GDM1 (cell line): ENCODE measurements at regions not wholly inside any gene's neighbourhood (a gene's known extent, or its start where the extent isn't known, plus 50 kb on each side); places are given as distances from the start of the nearest gene placed in this dataset.
"Not testable (repeated sequence)": the region's sequence is repeated elsewhere in the genome, so short reads cannot be mapped to it uniquely, and the experiment has no call there.

Source experiments
- DNase-seq: peaks from one replicate; lab custom pipeline; 2025; lab: John Stamatoyannopoulos, UW

DNA sequence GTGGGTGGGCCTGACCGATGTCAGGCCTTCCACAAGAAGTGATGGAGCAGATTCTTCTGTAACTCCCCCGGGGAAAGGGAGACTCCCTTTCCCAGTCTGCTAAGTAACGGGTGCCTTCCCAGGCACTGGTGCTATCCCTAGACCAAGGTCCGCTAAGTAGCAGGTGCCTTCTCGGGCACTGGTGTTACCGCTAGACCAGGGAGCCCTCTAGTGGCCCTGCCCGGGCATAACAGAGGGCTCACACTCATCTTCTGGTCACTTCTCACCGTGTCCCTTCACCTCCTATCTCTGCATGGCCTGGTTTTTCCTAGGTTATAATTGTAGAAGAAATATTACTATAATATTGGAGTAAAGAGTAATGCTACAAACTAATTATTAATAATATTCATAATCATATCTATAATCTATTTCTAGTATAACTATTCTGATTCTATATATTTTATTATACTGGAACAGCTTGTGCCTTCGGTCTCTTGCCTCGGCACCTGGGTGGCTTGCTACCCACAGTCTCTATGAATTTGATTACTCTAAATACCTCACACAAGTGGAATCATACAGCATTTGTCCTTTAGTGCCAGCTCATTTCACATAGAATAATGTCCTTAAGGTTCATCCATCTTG is 1378.7 kb downstream of the XPNPEP1 start:
- DNase-seq: peak; percentile 11

DNA sequence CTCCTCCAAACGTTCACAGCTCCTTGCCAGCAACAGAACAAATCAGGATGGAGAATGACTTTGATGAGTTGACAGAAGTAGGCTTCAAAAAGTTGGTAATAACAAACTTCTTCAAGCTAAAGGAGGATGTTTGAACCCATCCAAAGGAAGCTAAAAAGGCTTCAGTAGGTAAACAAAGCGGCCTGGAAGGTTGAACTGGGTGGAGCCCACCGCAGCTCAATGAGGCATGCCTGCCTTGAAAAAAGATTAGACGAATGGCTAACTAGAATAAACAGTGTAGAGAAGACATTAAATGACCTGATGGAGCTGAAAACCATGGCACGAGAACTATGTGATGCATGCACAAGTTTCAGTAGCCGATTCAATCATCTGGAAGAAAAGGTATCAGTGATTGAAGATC is 1369.0 kb upstream of the SORCS1 start:
- not testable (repeated sequence) for DNase-seq

DNA sequence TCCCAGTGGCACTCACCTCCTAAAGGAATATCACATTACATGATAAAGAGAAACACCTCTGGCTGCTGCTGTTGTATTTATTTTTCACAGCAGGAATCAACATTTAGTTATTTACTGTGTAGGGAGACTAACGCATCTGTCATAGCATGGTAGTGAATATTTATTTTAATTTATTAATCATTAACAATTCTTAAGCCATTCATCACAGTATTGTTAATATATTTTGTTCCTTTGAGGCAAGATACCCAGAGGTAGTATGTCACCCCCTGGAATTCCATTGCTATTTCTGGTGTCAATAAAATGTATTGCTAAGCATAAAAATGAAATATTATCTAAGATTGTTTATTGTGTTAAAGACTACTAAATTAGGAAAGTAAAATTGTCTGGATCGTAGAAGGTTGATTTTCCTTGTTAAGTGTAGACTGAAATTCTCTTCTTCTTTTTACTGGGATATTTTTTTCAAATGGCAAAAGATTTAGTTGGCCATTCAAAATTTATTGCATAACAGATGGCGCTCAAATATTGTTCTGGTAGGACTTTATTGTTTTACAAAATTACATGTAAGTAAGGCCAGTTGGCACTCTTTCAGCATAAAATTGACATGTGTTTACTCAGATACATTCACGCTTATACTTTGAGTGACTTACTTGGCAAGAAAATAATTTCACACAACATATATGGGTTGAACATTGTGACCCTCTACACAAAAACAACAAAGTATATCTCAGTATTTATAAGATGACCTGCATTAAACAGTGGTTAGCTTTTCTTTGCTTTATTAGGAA is 1358.7 kb upstream of the SORCS1 start:
- no peak for DNase-seq

DNA sequence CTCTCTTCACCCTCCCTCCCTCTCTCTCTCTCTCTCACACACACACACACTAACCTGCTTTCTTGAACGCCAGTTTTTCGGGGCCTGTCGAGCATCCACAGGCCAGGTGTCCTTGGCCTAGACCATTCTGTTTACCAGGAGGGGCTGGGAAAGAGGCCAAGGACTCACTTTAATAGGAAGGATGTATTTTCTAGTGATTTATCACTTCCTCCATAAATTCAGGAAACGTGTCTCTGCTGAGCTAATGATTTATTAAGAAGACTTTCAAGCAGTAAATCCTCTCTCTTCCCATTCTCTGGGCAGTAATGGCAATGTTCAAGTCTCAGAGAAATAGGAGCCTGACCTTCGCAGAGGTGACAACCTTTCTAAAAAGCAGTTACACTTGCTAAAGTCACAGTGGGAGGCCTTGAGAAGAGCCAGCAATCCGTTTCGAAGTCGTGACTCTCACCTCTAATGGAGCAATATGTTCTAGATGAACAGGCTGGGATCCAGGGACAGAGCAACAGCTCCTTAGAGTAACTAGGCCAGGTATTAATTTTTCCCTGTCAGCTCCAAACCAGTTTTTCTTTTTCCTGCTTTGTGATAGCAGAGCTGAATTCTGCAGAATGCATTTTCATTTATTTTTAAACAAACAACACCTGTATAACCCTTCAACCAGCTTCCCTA is 1357.5 kb upstream of the SORCS1 start:
- no peak for DNase-seq

DNA sequence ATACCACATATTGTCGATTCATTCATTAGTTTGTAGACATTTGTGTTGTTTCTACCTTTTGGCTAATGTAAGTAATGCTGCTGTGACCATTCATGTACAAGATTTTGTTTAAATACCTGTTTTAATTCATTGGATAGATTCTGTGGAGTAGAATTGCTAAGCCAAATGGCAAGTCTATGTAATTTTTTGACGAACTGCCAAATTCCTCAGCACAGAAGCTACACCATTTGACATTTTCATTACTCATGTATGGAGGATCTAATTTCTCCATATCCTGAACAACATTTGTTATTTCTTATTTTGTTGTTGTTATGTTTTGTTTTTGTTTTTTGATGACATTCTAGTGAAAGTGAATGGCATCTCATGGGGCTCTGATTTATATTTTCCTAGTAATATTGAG is 1351.3 kb upstream of the SORCS1 start:
- DNase-seq: no peak

DNA sequence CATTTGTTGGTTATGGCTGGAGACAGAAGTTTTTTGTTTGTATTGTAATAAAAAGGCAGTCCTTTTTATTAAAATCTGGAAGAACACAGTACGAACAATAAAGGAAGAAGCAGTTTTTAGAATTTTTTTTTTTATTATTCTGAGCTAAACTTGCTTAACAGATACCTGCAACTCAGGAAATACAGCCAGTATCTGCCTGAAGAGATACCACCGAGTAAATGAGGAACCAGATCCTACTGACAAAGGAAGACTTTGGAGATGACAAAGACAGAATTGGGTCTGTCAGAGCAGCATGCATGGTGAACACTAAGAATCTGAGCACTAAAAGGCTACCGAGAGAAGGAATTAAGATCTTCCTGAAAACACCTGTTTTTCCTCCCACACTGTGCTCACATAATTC is 1335.9 kb upstream of the SORCS1 start:
- DNase-seq: no peak

DNA sequence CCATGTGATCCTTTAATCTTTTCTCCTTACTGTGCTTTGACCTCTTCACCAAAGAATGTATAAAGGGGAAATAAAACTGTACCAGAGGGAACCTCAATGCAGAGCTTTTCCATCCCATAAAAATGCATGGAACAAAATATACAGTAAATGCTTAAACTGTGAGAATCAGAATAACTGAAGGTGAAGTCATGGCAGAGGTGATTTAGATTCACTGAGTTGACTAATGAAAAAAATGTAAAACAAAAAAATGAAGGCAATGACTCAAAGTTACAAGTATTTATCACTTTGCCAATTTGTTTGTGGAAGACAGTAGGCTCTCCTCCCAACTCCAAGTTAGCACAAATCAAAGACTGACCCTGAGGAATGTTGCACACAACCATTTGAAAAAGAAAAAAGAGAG is 1331.6 kb upstream of the SORCS1 start:
- DNase-seq: no peak

DNA sequence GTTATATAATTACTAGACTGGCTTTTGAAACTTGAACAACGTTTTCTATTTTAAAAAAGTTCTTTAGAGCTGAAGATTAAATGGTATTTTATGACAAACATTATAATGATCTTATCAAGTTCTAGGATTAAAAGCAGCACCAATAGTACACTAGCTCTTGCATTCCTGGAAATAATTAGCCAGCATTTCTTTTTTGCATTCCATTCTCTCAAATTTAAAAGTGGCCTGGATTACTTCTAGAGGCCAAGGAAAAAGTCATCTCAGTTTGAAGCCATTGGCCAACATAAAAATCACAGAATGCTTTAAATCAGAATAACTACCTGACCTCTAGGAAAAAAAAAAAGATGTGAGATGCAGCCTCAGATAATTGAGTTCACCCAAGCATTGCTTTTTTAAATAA is 1326.4 kb upstream of the SORCS1 start:
- DNase-seq: no peak

DNA sequence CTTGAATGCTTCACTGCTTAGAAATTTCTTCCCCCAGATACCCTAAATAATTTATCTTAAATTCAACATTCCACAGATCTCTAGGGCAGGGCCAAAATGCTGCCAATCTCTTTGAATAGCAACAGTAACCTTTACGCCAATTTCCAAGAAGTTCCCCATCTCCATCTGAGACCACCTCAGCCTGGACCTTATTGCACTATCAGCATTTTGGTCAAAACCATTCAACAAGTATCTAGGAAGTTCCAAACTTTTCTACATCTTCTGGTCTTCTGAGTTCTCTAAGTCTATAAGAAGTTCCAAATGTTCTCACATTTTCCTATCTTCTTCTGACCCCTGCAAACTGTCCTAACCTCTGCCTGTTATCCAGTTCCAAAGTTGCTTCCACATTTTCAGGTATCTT is 1306.9 kb upstream of the SORCS1 start:
- no peak for DNase-seq

DNA sequence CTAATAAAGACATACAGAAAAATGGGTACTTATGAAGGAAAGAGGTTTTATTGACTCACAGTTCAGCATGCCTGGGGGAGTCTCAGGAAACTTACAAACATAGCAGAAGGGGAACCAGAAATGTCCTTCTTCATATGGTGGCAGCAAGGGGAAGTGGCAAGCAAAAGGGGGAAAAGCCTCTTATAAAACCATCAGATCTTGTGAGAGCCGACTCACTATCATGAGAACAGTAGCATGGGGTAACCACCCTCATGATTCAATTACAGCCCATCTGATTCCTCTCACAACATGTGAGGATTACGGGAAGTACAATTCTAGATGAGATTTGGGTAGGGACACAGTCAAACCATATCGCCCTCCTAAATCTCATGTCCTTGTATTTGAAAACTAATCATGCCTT is 1305.4 kb upstream of the SORCS1 start:
- no peak for DNase-seq

DNA sequence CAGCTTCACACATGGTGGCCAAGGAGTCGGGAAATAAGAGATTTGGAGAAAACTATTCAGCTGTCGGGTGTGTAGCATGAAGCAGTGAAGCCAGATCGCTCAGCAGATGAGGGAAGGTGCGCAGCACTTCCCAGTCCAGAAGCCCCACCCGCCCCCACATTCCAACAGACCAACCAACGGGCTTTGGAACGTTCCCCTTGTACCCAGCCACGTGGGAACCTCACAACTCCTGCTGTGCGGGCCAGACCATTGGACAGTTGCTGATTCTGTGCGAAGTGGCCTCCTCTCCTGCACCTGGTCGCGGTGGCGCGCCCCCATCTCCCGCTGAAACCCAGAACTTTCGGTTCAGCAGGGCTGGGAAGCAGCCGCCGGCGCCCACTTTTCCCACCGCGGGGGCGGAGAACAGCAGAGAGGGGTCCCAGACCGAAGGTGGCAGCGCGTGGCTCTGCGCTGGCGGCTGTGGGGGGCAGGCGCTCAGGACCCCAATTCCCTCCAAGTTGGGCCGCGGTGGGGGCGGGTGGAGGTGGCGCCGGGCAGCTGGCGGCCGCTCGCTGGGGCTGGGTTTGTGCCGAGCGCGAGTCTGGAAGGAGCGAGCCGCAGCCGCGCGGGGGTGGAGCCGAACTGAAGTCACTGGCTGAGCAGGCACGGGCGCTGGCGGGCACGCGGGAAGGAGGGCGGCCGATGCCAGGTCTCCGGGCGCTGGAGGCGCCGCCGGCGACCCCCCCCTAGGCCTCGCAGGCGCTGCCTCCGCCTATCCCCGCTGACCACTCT is 1301.5 kb upstream of the SORCS1 start:
- no peak for DNase-seq

DNA sequence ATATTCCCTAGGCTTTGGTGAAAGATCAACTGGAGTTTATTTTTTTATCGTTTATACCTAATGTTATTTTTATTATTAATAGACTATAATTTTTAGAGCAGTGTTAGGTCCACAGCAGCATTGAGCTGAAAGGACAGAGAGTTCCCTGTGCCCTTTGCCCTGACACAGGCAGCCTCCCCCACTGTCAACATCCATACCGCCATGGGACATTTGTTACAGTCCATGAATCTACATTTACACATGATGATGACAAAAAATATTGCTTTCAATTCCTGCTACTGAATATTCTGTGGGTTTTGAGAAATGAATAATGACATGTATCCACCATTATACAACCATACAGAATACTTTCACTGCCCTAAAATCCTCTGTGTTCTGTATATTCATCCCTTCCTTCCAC is 1297.5 kb upstream of the SORCS1 start:
- no peak for DNase-seq

DNA sequence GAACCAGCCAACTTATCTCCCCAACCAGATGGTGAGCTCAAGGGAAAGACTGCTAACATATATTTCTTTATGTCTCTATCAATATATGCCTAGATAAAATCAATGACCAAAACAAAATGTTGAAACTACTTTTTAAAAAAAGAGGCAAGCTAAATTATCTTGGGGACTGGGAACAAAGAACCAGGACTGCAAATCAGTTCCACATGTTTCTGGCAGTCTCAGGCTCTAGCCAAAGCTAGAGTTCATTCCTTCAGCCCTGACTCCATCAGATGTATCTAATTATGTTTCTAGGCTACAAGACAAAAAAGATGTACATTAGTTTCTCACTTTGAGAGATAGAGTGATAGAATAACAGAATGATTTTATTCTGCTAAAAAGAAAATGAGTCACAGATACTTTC is 1290.3 kb upstream of the SORCS1 start:
- DNase-seq: no peak

DNA sequence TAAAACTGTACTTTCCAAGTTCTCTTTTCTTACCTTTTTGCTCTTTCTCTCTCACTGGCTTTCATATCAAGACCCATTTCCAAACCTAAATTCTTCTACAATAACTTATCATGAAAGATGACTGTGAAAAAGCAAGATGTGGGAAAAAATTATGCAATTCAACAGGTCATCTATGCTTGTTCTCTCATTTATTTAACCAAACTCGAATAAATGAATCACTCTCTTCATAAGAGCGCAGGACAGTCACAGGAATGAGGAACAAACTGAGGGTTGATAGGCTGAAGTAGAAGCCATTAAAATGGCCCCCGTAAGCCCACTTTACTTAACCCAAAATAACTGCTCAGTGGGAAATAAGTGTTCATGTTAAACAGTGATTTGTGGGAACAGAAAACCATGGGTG is 1289.7 kb upstream of the SORCS1 start:
- DNase-seq: no peak

DNA sequence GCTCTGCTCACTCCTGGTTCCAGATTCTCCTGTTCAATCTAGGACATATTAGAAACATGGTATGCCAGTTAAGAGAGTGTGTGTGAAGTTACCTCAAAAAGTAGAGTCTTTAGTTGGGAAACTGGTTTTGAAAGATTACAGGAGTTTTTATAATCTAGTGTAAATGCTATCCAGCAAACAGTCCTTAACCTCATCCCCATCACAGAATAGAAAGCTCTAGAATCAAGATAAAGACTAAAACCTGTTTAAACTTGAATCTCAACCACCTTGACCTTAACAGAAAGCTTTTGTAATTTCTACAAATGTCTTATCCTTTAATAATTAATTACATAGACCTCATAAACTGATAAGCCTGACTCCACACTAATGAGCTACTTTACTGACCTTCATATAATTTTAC is 1288.7 kb upstream of the SORCS1 start:
- DNase-seq: no peak

DNA sequence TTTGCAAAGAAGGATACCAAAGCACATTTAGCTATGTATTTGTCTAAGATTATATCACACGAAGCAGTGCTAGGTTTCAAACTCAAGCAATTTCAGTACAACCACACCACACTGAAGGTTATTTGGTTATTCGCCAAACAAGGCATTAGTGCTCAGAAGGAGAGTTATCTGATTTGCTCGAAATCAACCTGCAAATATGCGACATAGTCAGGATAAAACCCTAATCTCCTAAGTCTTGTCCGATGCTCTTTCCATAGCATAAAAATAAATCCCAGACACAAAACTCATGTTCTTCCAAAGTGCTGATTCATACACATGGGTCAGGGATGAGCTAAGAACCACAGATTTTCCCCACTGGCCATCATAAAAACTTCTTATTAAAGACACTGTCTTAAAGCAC is 1288.0 kb upstream of the SORCS1 start:
- no peak for DNase-seq

DNA sequence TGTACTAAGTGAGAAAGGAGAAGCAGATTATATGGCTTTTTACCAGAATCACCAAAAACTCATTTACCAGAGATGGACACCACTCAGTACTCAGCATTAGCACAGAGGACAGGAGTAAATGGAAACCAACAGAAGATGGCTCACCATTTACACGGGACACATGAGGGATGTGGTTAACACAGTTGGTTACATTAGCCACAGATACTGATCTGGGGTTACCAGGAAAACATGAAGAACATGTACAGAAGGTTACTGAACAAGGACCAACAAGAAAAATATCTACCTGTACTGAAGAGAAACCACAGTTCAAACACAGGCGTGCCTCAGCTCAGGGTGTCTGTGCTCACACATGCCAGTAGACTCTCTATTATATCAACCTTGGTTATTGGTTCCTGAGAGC is 1285.8 kb upstream of the SORCS1 start:
- no peak for DNase-seq

DNA sequence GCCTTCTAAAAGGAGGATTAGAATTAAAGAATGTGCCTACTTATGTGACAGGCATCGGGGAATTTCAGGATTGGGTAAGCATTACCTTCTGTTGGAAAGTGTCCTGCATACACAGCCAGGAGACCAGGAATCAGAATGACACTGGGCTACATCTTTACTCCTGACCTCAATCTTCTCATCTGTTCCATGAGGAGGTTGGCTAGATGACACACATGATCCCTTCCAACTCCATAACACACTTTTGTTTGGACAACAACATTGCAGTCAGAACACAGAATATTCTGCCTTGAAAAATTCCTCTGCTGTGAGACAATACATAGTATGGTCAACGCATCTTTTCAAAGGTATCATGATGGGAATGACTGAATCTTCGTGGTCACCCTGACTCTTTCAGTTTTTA is 1281.2 kb upstream of the SORCS1 start:
- DNase-seq: no peak

DNA sequence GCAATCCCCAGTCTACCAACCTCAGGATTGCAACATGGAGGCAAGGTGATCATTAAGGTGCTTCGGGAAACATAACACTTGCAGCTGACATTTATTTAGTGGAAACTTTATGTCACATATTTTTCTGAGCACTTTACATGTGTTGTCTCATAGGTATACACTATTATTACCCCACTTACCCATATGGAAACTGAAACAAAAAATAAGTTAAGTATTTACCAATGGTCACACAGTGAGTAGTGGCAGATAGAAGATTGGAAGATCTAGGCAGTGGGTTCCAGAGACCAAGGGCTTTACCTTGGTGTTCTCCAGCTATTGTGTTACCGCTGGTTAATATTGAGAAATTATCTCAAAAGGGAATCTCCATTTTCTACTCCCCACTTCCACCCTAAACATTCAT is 1279.1 kb upstream of the SORCS1 start:
- DNase-seq: no peak

DNA sequence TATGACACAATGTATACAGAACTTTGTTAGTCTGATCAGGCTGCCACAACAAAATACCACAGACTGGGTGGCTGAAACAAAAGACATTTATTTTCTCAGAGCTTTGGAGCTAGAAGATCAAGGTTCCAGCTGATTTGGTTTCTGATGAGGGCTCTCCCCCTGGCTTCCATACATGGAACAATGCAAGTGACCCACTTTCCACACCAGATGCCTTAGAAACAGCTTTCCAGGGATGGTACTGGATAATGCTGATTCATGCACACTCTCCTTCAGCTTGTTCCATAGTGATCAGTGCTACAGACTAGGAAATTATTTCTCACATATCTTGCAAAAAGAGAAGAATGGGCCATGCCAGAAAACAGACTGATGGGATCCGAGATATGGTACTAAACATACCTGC is 1274.9 kb upstream of the SORCS1 start:
- DNase-seq: no peak

DNA sequence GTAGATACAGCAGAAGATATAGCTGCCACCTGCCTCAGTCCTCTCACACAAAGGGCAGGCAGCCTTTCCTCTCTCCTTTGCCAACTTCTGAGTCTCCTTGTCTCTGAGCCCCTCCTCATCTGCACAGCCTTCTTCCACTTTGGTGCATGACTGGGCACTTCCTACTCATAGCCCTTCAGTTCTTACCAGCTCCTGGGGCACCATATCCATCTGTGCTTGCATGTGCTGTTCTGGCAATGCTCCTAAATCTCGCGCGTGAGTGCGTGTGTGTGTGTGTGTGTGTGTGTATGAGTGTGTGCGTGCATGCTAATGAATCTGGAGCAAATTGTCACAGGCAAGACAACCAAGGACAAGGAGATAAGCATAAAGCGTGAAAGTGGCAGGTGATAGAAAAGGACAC is 1271.6 kb upstream of the SORCS1 start:
- DNase-seq: no peak

DNA sequence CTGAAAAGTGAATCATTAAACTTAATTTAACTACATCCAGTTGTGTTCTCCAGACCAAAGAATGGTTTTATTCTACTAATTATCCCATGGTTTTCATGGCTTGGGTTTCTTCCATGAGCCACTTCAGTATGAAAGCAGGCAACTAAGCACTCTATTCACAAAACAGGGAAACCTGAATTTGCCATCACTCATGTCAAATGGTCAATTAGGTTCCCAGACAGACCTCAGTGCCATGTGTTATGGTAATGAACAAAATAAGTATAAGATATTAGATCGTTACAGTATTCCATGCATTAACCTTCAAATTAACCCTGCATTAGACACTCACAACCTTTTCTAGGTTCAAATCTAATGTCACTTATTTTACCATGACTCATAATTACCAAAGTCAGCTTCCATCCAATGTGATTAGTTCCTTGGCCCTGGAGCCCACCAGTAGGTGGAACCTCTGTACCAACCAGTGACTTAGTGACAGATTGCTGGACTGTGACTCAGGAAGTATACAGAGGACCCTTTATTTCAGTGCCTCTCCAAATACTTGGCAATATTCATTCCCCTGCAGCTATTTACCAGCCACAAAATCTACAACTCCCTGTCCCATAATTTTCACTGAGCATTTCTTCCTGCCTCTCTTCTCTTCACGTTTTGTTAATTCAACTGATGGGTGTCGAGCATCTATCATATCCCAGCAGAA is 1270.2 kb upstream of the SORCS1 start:
- DNase-seq: no peak
